ENCODE measurements at regions not wholly inside any gene's neighbourhood (a gene's known extent, or its start where the extent isn't known, plus 50 kb on each side); places are given as distances from the start of the nearest gene placed in this dataset.

DNA sequence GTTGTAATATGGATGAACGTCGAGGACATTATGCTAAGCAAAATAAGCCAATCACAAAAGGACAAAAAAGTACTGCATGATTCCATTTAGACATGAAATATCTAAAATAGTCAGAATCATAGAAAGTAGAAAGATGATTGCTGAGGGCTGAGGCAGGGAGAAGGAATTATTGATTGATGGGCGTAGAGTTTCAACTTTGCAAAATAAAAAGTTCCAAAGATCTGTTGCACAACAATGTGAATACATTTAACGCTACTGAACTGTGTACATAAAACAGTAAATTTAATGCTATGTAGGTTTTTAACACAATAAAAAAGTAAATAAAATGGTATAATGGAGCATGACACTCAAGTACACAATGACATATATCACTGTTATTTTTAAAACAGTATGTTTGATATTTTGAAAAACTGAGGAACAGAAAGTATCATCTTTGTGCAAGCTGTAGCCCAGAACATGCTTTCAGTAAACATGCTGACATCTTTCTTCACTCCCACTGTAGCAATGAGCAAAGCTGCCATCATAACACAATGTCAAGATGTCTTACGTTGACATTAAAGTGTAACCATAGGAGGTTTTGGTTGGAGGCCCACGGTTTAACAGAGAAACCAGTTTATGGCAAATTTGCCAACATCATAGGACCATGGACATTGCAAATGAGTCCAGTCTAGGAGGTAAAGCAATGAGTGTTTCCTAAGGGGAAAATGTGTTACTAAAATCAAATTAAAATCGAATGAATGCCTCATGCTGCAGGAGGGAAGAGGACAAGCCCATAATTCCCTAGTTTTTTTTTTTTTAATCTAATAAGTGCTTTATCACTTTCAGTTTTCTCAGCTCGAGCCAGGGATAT, 125.8 kb upstream of the SGCD start:
- Histone ChIP-seq H3K18ac (ENCODE audit: low read depth, low read length) (peak overlapping the region; percentile 76), H3K36me3 (ENCODE audit: control insufficient read depth, insufficient read depth, low read length) (no peaks in the 10 kb centered on the region), H2BK20ac (ENCODE audit: low read depth, low read length) (peak overlapping the region; percentile 30), H3K79me1 (ENCODE audit: low read depth in 1 of 2, low read length in 2 of 2) (no peaks in the 10 kb centered on the region), H4K91ac (ENCODE audit: insufficient read depth, low read depth, low read length) (no peak overlapping the region), H3K9me1 (ENCODE audit: insufficient read depth, low read length) (peaks cover 3% of the 10 kb centered on the region; the same call in 1 of the 2 replicates), H3K4me2 (ENCODE audit: low read depth, low read length) (peak overlapping the region; percentile 79), H3K4ac (ENCODE audit: low read depth, low read length) (0 out of 2 replicates have a peak overlapping the region, but pooled peaks have one; percentile 2), H3K56ac (ENCODE audit: extremely low read depth, insufficient read depth, low read length) (no peak overlapping the region), H3K23ac (ENCODE audit: low read depth, low read length) (no peak overlapping the region), H3K9ac (ENCODE audit: low read depth, low read length) (no peak overlapping the region), H3K14ac (replicated peaks; ENCODE audit: low read depth, low read length) (0 out of 2 replicates have a peak overlapping the region, but pooled peaks have one; percentile 18), H4K8ac (ENCODE audit: low read depth in 2 of 2, low read length in 2 of 2) (peak overlapping the region; percentile 4 to 7; a peak in 1 of 4 replicates), H3K27me3 (ENCODE audit: control insufficient read depth, insufficient read depth, low read length) (no peaks in the 10 kb centered on the region), H3K27ac (ENCODE audit: insufficient read depth, low read length) (peak overlapping the region; percentile 85; the same call in 1 of the 2 replicates), H2AFZ (replicated peaks; ENCODE audit: low read length, poor library complexity) (no peak overlapping the region), H3K4me3 (ENCODE audit: insufficient read depth, low read depth, low read length) (no peak overlapping the region), H3K9me3 (ENCODE audit: control insufficient read depth, insufficient read depth, low read length) (no peaks in the 10 kb centered on the region), H2BK5ac (ENCODE audit: low read depth, low read length, poor library complexity, severe bottlenecking) (peak overlapping the region; percentile 82), H4K5ac (ENCODE audit: low read depth, low read length) (peak overlapping the region; percentile 79; the same call in 1 of the 2 replicates), H3K4me1 (ENCODE audit: control insufficient read depth, insufficient read depth, low read length) (peaks cover 7% of the 10 kb centered on the region), H4K20me1 (ENCODE audit: insufficient read depth, low read length) (no peaks in the 10 kb centered on the region), H2AK5ac (ENCODE audit: low read depth, low read length) (no peak overlapping the region), H2BK15ac (ENCODE audit: low read depth, low read length) (0 out of 3 replicates have a peak overlapping the region, but pooled peaks have one; percentile 4), H2AK9ac (replicated peaks; ENCODE audit: low read depth, low read length, poor library complexity) (no peak overlapping the region), H2BK120ac (ENCODE audit: low read depth, low read length) (peak overlapping the region; percentile 32)
- dilution Hi-C loops (cut with HindIII; ENCODE audit: low sequenced_read_pairs, unreplicated experiment) (no loop called here), in situ Hi-C loops (cut with MboI; ENCODE audit: low sequenced_read_pairs) (no loop called here), intact Hi-C loops (cut with micrococcal nuclease) (loop anchor here (5.0 to 10.0 kb wide), 2 partner anchors 114 to 259 kb away; no protein-coding TSS in a partner anchor)
- no TSS peak for BruUV-seq (replicated peaks)
- CTCF ChIA-PET = interaction anchor here (0.6 kb wide), 1 partner anchor 469 kb away, joined by 5 read pairs; no protein-coding TSS in a partner anchor
- no peak for DNase-seq
- no peak for ATAC-seq (ENCODE audit: low read depth)
- POLR2A ChIA-PET (ENCODE audit: unreplicated experiment) = interaction anchor here (0.6 kb wide), 1 partner anchor 1310 kb away, joined by 4 read pairs; no protein-coding TSS in a partner anchor
- TF ChIP-seq MXI1 (IDR thresholded peaks at IDR 0.05; ENCODE audit: borderline replicate concordance, low read depth, low read length) (no peak), MAFK (IDR thresholded peaks at IDR 0.05; ENCODE audit: low read depth, low read length) (no peak), CEBPB (IDR thresholded peaks at IDR 0.05; ENCODE audit: low read depth, low read length) (peak; percentile 22; the same call in 1 of the 2 replicates), POLR2A (IDR thresholded peaks at IDR 0.05; ENCODE audit: low read depth, low read length) (no peak), FOS (IDR thresholded peaks at IDR 0.05; ENCODE audit: low read depth, low read length) (no peak), NFE2L2 (IDR thresholded peaks at IDR 0.05; ENCODE audit: low read depth, low read length) (no peak), USF2 (IDR thresholded peaks at IDR 0.05; ENCODE audit: low read depth, low read length) (no peak), BHLHE40 (IDR thresholded peaks at IDR 0.05; ENCODE audit: low read depth, low read length) (no peak), RFX5 (IDR thresholded peaks at IDR 0.05; ENCODE audit: low read depth, low read length) (no peak)
- 100% methylated on average over 1 of the region's 8 CpGs; no CpG with 5 or more reads in 1 of the 2 experiments for WGBS, 2 experiments (ENCODE audit: extremely low coverage in 2 of 2, insufficient read length in 1 of 2)
